IMR-90 (cell line): ENCODE measurements at regions not wholly inside any gene's neighbourhood (a gene's known extent, or its start where the extent isn't known, plus 50 kb on each side); places are given as distances from the start of the nearest gene placed in this dataset.

ENCODE experiments used
- ATAC-seq: fragments of 200-7000 bp; cut with Tn5 transposase; 2 replicates; pipeline ENCODE4 v1.9.1; 2020; ENCODE audit warnings: low read depth, mild to moderate bottlenecking, moderate library complexity
- BruUV-seq: library from RNA; stranded (reverse); fragments of 400-500 nt; replicated peaks from 2 replicates; lab custom pipeline; 2021; lab: Mats Ljungman, UMichigan
- CTCF ChIA-PET: fragments of 300-600 bp; formaldehyde crosslinking; extraction: SDS; loops from one replicate; lab custom pipeline; 2021; ENCODE audit warnings: antibody characterized with exemption; lab: Yijun Ruan, JAX
- POLR2A ChIA-PET: fragments of 300-600 bp; sonication (Branson Sonifier 250); formaldehyde crosslinking; loops from one replicate; lab custom pipeline; 2022; ENCODE audit warnings: antibody characterized with exemption; ENCODE audit not compliant: unreplicated experiment; lab: Charles Lee
- DNase-seq: peaks from one replicate; pipeline ENCODE4 v3.0.0; 2013
- H2AFZ ChIP-seq: replicated peaks from 2 replicates; pipeline ENCODE3; 2013; ENCODE audit warnings: low read length, mild to moderate bottlenecking; ENCODE audit not compliant: poor library complexity
- H2AK5ac ChIP-seq: 2 replicates; pipeline ENCODE4 v1.6.1; 2013; ENCODE audit warnings: low read depth, low read length, inconsistent platforms
- H2AK9ac ChIP-seq: replicated peaks from 2 replicates; pipeline ENCODE3; 2013; ENCODE audit warnings: mild to moderate bottlenecking, low read depth, low read length, moderate library complexity; ENCODE audit not compliant: poor library complexity
- H2BK120ac ChIP-seq: 2 replicates; pipeline ENCODE4 v1.6.1; 2013; ENCODE audit warnings: low read depth, low read length, inconsistent platforms
- H2BK15ac ChIP-seq: 3 replicates; pipeline ENCODE4 v1.6.1; 2013; ENCODE audit warnings: low read depth, low read length, inconsistent platforms
- H2BK20ac ChIP-seq: 2 replicates; pipeline ENCODE4 v1.6.1; 2013; ENCODE audit warnings: low read depth, mild to moderate bottlenecking, inconsistent platforms, low read length, moderate library complexity
- H2BK5ac ChIP-seq: 2 replicates; pipeline ENCODE4 v1.6.1; 2013; ENCODE audit warnings: mild to moderate bottlenecking, low read depth, low read length, inconsistent platforms; ENCODE audit not compliant: poor library complexity, severe bottlenecking
- H3K14ac ChIP-seq: replicated peaks from 2 replicates; pipeline ENCODE4 v1.6.1; 2013; ENCODE audit warnings: low read depth, low read length, inconsistent platforms
- H3K18ac ChIP-seq: 2 replicates; pipeline ENCODE4 v1.6.1; 2013; ENCODE audit warnings: low read depth, low read length, control low read depth
- H3K23ac ChIP-seq: 2 replicates; pipeline ENCODE4 v1.6.1; 2013; ENCODE audit warnings: low read depth, low read length, inconsistent platforms
- H3K27ac ChIP-seq: 2 replicates; pipeline ENCODE4 v1.5.1; 2013; ENCODE audit warnings: mild to moderate bottlenecking, control low read depth, low read length; ENCODE audit not compliant: insufficient read depth
- H3K27me3 ChIP-seq: 2 replicates; pipeline ENCODE4 v1.6.1; 2013; ENCODE audit warnings: low read length; ENCODE audit not compliant: control insufficient read depth, insufficient read depth
- H3K36me3 ChIP-seq: 2 replicates; pipeline ENCODE4 v1.6.1; 2013; ENCODE audit warnings: low read length, mixed read lengths; ENCODE audit not compliant: control insufficient read depth, insufficient read depth
- H3K4ac ChIP-seq: 2 replicates; pipeline ENCODE4 v1.6.1; 2013; ENCODE audit warnings: low read depth, low read length, inconsistent platforms
- H3K4me1 ChIP-seq: 2 replicates; pipeline ENCODE4 v1.6.1; 2013; ENCODE audit warnings: low read length, mixed read lengths; ENCODE audit not compliant: control insufficient read depth, insufficient read depth
- H3K4me2 ChIP-seq: 2 replicates; pipeline ENCODE4 v1.6.1; 2013; ENCODE audit warnings: low read depth, mild to moderate bottlenecking, control low read depth, low read length, moderate library complexity
- H3K4me3 ChIP-seq: 2 replicates; pipeline ENCODE4 v1.5.1; 2013; ENCODE audit warnings: low read depth, mild to moderate bottlenecking, control low read depth, low read length, moderate library complexity; ENCODE audit not compliant: insufficient read depth
- H3K56ac ChIP-seq: 2 replicates; pipeline ENCODE4 v1.6.1; 2013; ENCODE audit warnings: low read length, inconsistent platforms; ENCODE audit not compliant: insufficient read depth; ENCODE audit errors: extremely low read depth
- H3K79me1 ChIP-seq, 2 experiments: 2 replicates each; pipeline ENCODE4 v1.6.1; 2013; ENCODE audit warnings: low read length in 2 of 2, inconsistent platforms in 1 of 2, low read depth in 1 of 2
- H3K9ac ChIP-seq: 2 replicates; pipeline ENCODE4 v1.6.1; 2013; ENCODE audit warnings: low read depth, low read length, control low read depth
- H3K9me1 ChIP-seq: 2 replicates; pipeline ENCODE4 v1.6.1; 2013; ENCODE audit warnings: low read length, inconsistent platforms; ENCODE audit not compliant: insufficient read depth
- H3K9me3 ChIP-seq: 2 replicates; pipeline ENCODE4 v1.6.1; 2013; ENCODE audit warnings: low read length; ENCODE audit not compliant: control insufficient read depth, insufficient read depth
- H4K20me1 ChIP-seq: 2 replicates; pipeline ENCODE4 v1.6.1; 2013; ENCODE audit warnings: low read length, inconsistent platforms; ENCODE audit not compliant: insufficient read depth
- H4K5ac ChIP-seq: 2 replicates; pipeline ENCODE4 v1.6.1; 2013; ENCODE audit warnings: mild to moderate bottlenecking, low read depth, low read length, control low read depth
- H4K8ac ChIP-seq, 2 experiments: 2 replicates each; pipeline ENCODE4 v1.6.1; 2013; ENCODE audit warnings: low read depth in 2 of 2, low read length in 2 of 2, control low read depth in 1 of 2, inconsistent platforms in 1 of 2
- H4K91ac ChIP-seq: 2 replicates; pipeline ENCODE4 v1.6.1; 2013; ENCODE audit warnings: low read depth, low read length, inconsistent platforms; ENCODE audit not compliant: insufficient read depth
- BHLHE40 ChIP-seq: fragments of 150-350 bp; IDR thresholded peaks from 2 replicates; pipeline ENCODE4 v1.6.1; 2016; ENCODE audit warnings: mild to moderate bottlenecking, low read depth, low read length
- CEBPB ChIP-seq: IDR thresholded peaks from 2 replicates; pipeline ENCODE4 v1.6.1; 2012; ENCODE audit warnings: low read depth, low read length, improper control_type of control experiment
- CHD1 ChIP-seq: IDR thresholded peaks from 2 replicates; pipeline ENCODE4 v1.6.1; 2012; ENCODE audit warnings: low read depth, low read length, improper control_type of control experiment
- ELK1 ChIP-seq: fragments of 150-350 bp; IDR thresholded peaks from 2 replicates; pipeline ENCODE4 v1.6.1; 2016; ENCODE audit warnings: low read depth, mild to moderate bottlenecking, low read length, moderate library complexity, borderline replicate concordance
- FOS ChIP-seq: fragments of 150-350 bp; IDR thresholded peaks from 2 replicates; pipeline ENCODE4 v1.6.1; 2016; ENCODE audit warnings: low read depth, low read length
- MAFK ChIP-seq: IDR thresholded peaks from 2 replicates; pipeline ENCODE4 v1.6.1; 2012; ENCODE audit warnings: low read depth, low read length, improper control_type of control experiment
- MAZ ChIP-seq: IDR thresholded peaks from 2 replicates; pipeline ENCODE4 v1.6.1; 2012; ENCODE audit warnings: low read depth, mild to moderate bottlenecking, low read length, improper control_type of control experiment, moderate library complexity, borderline replicate concordance
- MXI1 ChIP-seq: IDR thresholded peaks from 2 replicates; pipeline ENCODE4 v1.6.1; 2012; ENCODE audit warnings: low read depth, mild to moderate bottlenecking, low read length, moderate library complexity, borderline replicate concordance
- NFE2L2 ChIP-seq: fragments of 150-350 bp; IDR thresholded peaks from 2 replicates; pipeline ENCODE4 v1.6.1; 2016; ENCODE audit warnings: low read depth, mild to moderate bottlenecking, low read length
- POLR2A ChIP-seq: IDR thresholded peaks from 2 replicates; pipeline ENCODE4 v1.6.1; 2012; ENCODE audit warnings: mild to moderate bottlenecking, low read depth, low read length
- RAD21 ChIP-seq: IDR thresholded peaks from 2 replicates; pipeline ENCODE4 v1.6.1; 2012; ENCODE audit warnings: low read length, improper control_type of control experiment
- RCOR1 ChIP-seq: IDR thresholded peaks from 2 replicates; pipeline ENCODE4 v1.6.1; 2012; ENCODE audit warnings: mild to moderate bottlenecking, low read length, improper control_type of control experiment; ENCODE audit not compliant: insufficient replicate concordance
- RFX5 ChIP-seq: IDR thresholded peaks from 2 replicates; pipeline ENCODE4 v1.8.0; 2012; ENCODE audit warnings: low read depth, mild to moderate bottlenecking, low read length, moderate library complexity
- SMC3 ChIP-seq: fragments of 150-350 bp; IDR thresholded peaks from 2 replicates; pipeline ENCODE4 v1.6.1; 2016; ENCODE audit warnings: low read depth, mild to moderate bottlenecking, antibody characterized with exemption, low read length, moderate library complexity
- USF2 ChIP-seq: fragments of 150-350 bp; IDR thresholded peaks from 2 replicates; pipeline ENCODE4 v1.6.1; 2017; ENCODE audit warnings: mild to moderate bottlenecking, antibody characterized with exemption, low read length, low read depth
- WGBS, 2 experiments: methylation state at CpG; one replicate each; pipeline versions ENCODE4 v1.1.5 to v1.1.7; 2013; ENCODE audit warnings: missing lambda C conversion rate in 2 of 2; ENCODE audit not compliant: insufficient read length in 1 of 2; ENCODE audit errors: extremely low coverage in 2 of 2; 5-methylcytosine and 5-hydroxymethylcytosine counted together
- dilution Hi-C: fragments of 300-500 bp; cut with HindIII; formaldehyde crosslinking; loops from one replicate; pipeline ENCODE4 v1.14.3; 2018; ENCODE audit warnings: low sequenced_read_pairs; ENCODE audit not compliant: unreplicated experiment
- in situ Hi-C: fragments of 300-500 bp; cut with MboI; formaldehyde crosslinking; loops from 3 replicates; pipeline ENCODE4 v1.14.3; 2019; ENCODE audit warnings: low sequenced_read_pairs, inconsistent platforms, mixed read lengths
- intact Hi-C: fragments of 100-400 bp; cut with micrococcal nuclease; formaldehyde crosslinking; loops from 2 replicates; pipeline ENCODE4 v1.10.0; 2022
- TF ChIP-seq, protein P1 (sequence below): conservative IDR thresholded peaks from 2 replicates; pipeline ENCODE4 v1.5.1; 2012; ENCODE audit warnings: mild to moderate bottlenecking, low read depth, low read length, improper control_type of control experiment

GRCh38 chr2:147541314-147541713, 303.5 kb upstream of the ACVR2A start:
- ChIA-PET CTCF (no interaction called here), POLR2A (no interaction called here)
- in situ Hi-C loops (no loop called here), intact Hi-C loops (no loop called here), dilution Hi-C loops (no loop called here)
- no CpG with 5 or more reads among the region's 1 CpG for WGBS, 2 experiments
- no peak overlapping the region for H2BK5ac ChIP-seq
- peaks cover 2% of the 10 kb centered on the region; the same call in 1 of the 2 replicates for H3K9me3 ChIP-seq
- no TSS peak for BruUV-seq
- H3K4me1 ChIP-seq = no peaks in the 10 kb centered on the region; the same call in 1 of the 2 replicates
- no peaks in the 10 kb centered on the region for H3K36me3 ChIP-seq
- H2AFZ ChIP-seq = no peak overlapping the region
- H3K23ac ChIP-seq = no peak overlapping the region
- no peak overlapping the region for H4K5ac ChIP-seq
- no peaks in the 10 kb centered on the region for H3K9me1 ChIP-seq
- H3K4ac ChIP-seq = no peak overlapping the region
- no peaks in the 10 kb centered on the region for H3K79me1 ChIP-seq
- no peak overlapping the region for H3K18ac ChIP-seq
- no peak overlapping the region for H2AK9ac ChIP-seq
- no peak overlapping the region for H3K4me3 ChIP-seq
- no peak for TF ChIP-seq BHLHE40
- no peak for TF ChIP-seq MXI1
- no peak for TF ChIP-seq RFX5
- no peak for TF ChIP-seq CHD1
- TF ChIP-seq, protein P1, sequence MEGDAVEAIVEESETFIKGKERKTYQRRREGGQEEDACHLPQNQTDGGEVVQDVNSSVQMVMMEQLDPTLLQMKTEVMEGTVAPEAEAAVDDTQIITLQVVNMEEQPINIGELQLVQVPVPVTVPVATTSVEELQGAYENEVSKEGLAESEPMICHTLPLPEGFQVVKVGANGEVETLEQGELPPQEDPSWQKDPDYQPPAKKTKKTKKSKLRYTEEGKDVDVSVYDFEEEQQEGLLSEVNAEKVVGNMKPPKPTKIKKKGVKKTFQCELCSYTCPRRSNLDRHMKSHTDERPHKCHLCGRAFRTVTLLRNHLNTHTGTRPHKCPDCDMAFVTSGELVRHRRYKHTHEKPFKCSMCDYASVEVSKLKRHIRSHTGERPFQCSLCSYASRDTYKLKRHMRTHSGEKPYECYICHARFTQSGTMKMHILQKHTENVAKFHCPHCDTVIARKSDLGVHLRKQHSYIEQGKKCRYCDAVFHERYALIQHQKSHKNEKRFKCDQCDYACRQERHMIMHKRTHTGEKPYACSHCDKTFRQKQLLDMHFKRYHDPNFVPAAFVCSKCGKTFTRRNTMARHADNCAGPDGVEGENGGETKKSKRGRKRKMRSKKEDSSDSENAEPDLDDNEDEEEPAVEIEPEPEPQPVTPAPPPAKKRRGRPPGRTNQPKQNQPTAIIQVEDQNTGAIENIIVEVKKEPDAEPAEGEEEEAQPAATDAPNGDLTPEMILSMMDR = no peak
- no peak for TF ChIP-seq RAD21
- no peak for TF ChIP-seq MAFK
- no peak for TF ChIP-seq FOS
- TF ChIP-seq USF2 = no peak
- TF ChIP-seq CEBPB = no peak
- TF ChIP-seq SMC3 = no peak
- no peak for TF ChIP-seq RCOR1
- TF ChIP-seq NFE2L2 = no peak
- no peak for TF ChIP-seq POLR2A
- no peak for TF ChIP-seq MAZ
- TF ChIP-seq ELK1 = no peak
- DNase-seq = no peak
- no peak overlapping the region for H3K27ac ChIP-seq
- H3K4me2 ChIP-seq = no peak overlapping the region
- ATAC-seq = no peak
- H3K27me3 ChIP-seq = no peaks in the 10 kb centered on the region
- no peak overlapping the region for H2BK15ac ChIP-seq
- H3K9ac ChIP-seq = no peak overlapping the region
- H2BK20ac ChIP-seq = no peak overlapping the region
- no peaks in the 10 kb centered on the region for H4K20me1 ChIP-seq
- no peak overlapping the region for H3K56ac ChIP-seq
- no peak overlapping the region for H2BK120ac ChIP-seq
- no peak overlapping the region for H2AK5ac ChIP-seq
- no peak overlapping the region for H4K91ac ChIP-seq
- no peak overlapping the region for H4K8ac ChIP-seq
- no peak overlapping the region for H3K14ac ChIP-seq
